HepG2 (cell line): ENCODE measurements at regions not wholly inside any gene's neighbourhood (a gene's known extent, or its start where the extent isn't known, plus 50 kb on each side); places are given as distances from the start of the nearest gene placed in this dataset.

Experiments used
- ATAC-seq: fragments of 200-7000 bp; cut with Tn5 transposase; 3 replicates; pipeline ENCODE4 v1.9.1; 2020; ENCODE audit warnings: mild to moderate bottlenecking, moderate library complexity
- BruUV-seq: library from RNA; stranded (reverse); fragments of 400-500 nt; replicated peaks from 2 replicates; lab custom pipeline; 2021; lab: Mats Ljungman, UMichigan
- CTCF ChIA-PET: fragments of 300-600 bp; formaldehyde crosslinking; extraction: SDS; loops from one replicate; lab custom pipeline; 2021; ENCODE audit warnings: low total read pairs, inconsistent platforms, low intra/inter-chr PET ratio; lab: Yijun Ruan, JAX
- POLR2A ChIA-PET: fragments of 350-600 bp; sonication (Branson Sonifier 250); formaldehyde crosslinking; loops from one replicate; lab custom pipeline; 2020; ENCODE audit warnings: antibody characterized with exemption, inconsistent platforms; lab: Yijun Ruan, JAX
- DNase-seq: peaks from one replicate; pipeline ENCODE4 v3.0.0-alpha.2; 2015; ENCODE audit warnings: low spot score
- FAIRE-seq: peaks from 3 replicates; lab custom pipeline; 2011; peaks lifted over from hg19 to GRCh38; lab: Jason Lieb, UNC
- H2AFZ ChIP-seq: one replicate; pipeline ENCODE4 v1.6.1; 2011; ENCODE audit warnings: low read length, inconsistent platforms
- H3K27ac ChIP-seq: fragments of 300-600 bp; 3 replicates; pipeline ENCODE4 v1.8.0; 2011; ENCODE audit warnings: mixed run types, mild to moderate bottlenecking, mixed read lengths, low read length, inconsistent platforms; ENCODE audit not compliant: insufficient read depth; ENCODE audit errors: extremely low read length
- H3K27me3 ChIP-seq, 2 experiments: fragments of 200-600 bp in 1 of 2; 2 replicates in 1 of 2; 3 replicates in 1 of 2; pipeline versions ENCODE4 v1.6.0 to v1.8.0; 2011; ENCODE audit warnings: low read length in 2 of 2, mild to moderate bottlenecking in 2 of 2, moderate library complexity in 2 of 2, inconsistent platforms in 1 of 2; ENCODE audit not compliant: insufficient read depth in 2 of 2, control insufficient read depth in 1 of 2
- H3K36me3 ChIP-seq, 2 experiments: fragments of 200-600 bp in 1 of 2; replicated peaks in 1 of 2; 2 replicates in 1 of 2; 3 replicates in 1 of 2; pipeline versions ENCODE4 v1.5.1 to v1.8.0; 2011; ENCODE audit warnings: low read length in 2 of 2, inconsistent platforms in 1 of 2; ENCODE audit not compliant: insufficient read depth in 2 of 2, control insufficient read depth in 1 of 2
- H3K4me1 ChIP-seq: 2 replicates; pipeline ENCODE4 v1.5.1; 2012; ENCODE audit warnings: low read length, inconsistent platforms; ENCODE audit not compliant: insufficient read depth
- H3K4me2 ChIP-seq: 2 replicates; pipeline ENCODE4 v1.6.0; 2011; ENCODE audit warnings: low read depth, low read length, inconsistent platforms
- H3K4me3 ChIP-seq, 3 experiments: fragments of 200-600 bp in 1 of 3; sonication (generic), shearing (Covaris generic) in 1 of 3; replicated peaks in 1 of 3; 2 replicates each; pipeline ENCODE4 v1.5.1; 2011 to 2016; ENCODE audit warnings: low read length in 3 of 3, inconsistent platforms in 2 of 3, low read depth in 2 of 3, mild to moderate bottlenecking in 2 of 3, control low read depth in 1 of 3, mixed read lengths in 1 of 3; ENCODE audit not compliant: insufficient read depth in 1 of 3
- H3K79me2 ChIP-seq: one replicate; pipeline ENCODE4 v1.6.1; 2011; ENCODE audit warnings: low read length, inconsistent platforms; ENCODE audit not compliant: insufficient read depth
- H3K9ac ChIP-seq: 2 replicates; pipeline ENCODE4 v1.6.0; 2011; ENCODE audit warnings: mild to moderate bottlenecking, low read depth, low read length, inconsistent platforms; ENCODE audit not compliant: insufficient read depth
- H3K9me3 ChIP-seq: 2 replicates; pipeline ENCODE4 v1.5.1; 2012; ENCODE audit warnings: mild to moderate bottlenecking, low read length
- H4K20me1 ChIP-seq: 2 replicates; pipeline ENCODE4 v1.6.0; 2011; ENCODE audit warnings: inconsistent platforms, mild to moderate bottlenecking, low read length, moderate library complexity; ENCODE audit not compliant: insufficient read depth
- BCL6 ChIP-seq: IDR thresholded peaks from 2 replicates; pipeline ENCODE4 v1.6.1; 2016; ENCODE audit warnings: missing genetic modification reagents, missing compliant biosample characterization
- FUBP1 ChIP-seq: sonication (generic); formaldehyde crosslinking; IDR thresholded peaks from 2 replicates; pipeline ENCODE4 v1.5.1; 2020; ENCODE audit warnings: missing genetic modification reagents, mild to moderate bottlenecking, borderline replicate concordance
- GTF2F1 ChIP-seq: fragments of 150-350 bp; IDR thresholded peaks from 2 replicates; pipeline ENCODE4 v1.6.1; 2014; ENCODE audit warnings: low read length
- MTF1 ChIP-seq: sonication (generic); formaldehyde crosslinking; IDR thresholded peaks from 2 replicates; pipeline ENCODE4 v1.5.0; 2020; ENCODE audit warnings: missing genetic modification reagents
- NONO ChIP-seq, 2 experiments: fragments of 450-650 bp in 1 of 2; sonication (generic) in 1 of 2; formaldehyde crosslinking in 1 of 2; IDR thresholded peaks in 1 of 2; conservative IDR thresholded peaks in 1 of 2; 2 replicates each; pipeline versions ENCODE4 v1.6.1 to v1.8.0; 2017 to 2022; ENCODE audit warnings: mild to moderate bottlenecking in 1 of 2, missing genetic modification reagents in 1 of 2, moderate library complexity in 1 of 2
- PHF8 ChIP-seq: sonication (generic); formaldehyde crosslinking; IDR thresholded peaks from 2 replicates; pipeline ENCODE4 v1.5.0; 2020; ENCODE audit warnings: missing genetic modification reagents
- RBFOX2 ChIP-seq: fragments of 200-400 bp; formaldehyde crosslinking; IDR thresholded peaks from 2 replicates; pipeline ENCODE4 v1.6.1; 2017; ENCODE audit warnings: low read depth, mild to moderate bottlenecking, low read length
- RBM39 ChIP-seq: fragments of 200-400 bp; formaldehyde crosslinking; IDR thresholded peaks from one replicate; pipeline ENCODE4 v1.6.1; 2018; ENCODE audit warnings: antibody characterized with exemption, mild to moderate bottlenecking, low read depth, low read length; ENCODE audit not compliant: poor library complexity, severe bottlenecking
- RFXANK ChIP-seq: IDR thresholded peaks from 2 replicates; pipeline ENCODE4 v1.6.1; 2016
- SRSF9 ChIP-seq: fragments of 200-400 bp; formaldehyde crosslinking; IDR thresholded peaks from 2 replicates; pipeline ENCODE4 v1.6.1; 2018; ENCODE audit warnings: borderline replicate concordance, mild to moderate bottlenecking, low read depth, low read length; ENCODE audit not compliant: insufficient read depth, poor library complexity, severe bottlenecking
- TBP ChIP-seq: sonication (generic); formaldehyde crosslinking; IDR thresholded peaks from 2 replicates; pipeline ENCODE4 v1.5.0; 2020; ENCODE audit warnings: missing genetic modification reagents
- ZNF280D ChIP-seq: sonication (generic); formaldehyde crosslinking; IDR thresholded peaks from 2 replicates; pipeline ENCODE4 v1.5.1; 2020; ENCODE audit warnings: mild to moderate bottlenecking, missing genetic modification reagents
- ZNF30 ChIP-seq: sonication (generic); formaldehyde crosslinking; IDR thresholded peaks from 2 replicates; pipeline ENCODE4 v1.5.0; 2020; ENCODE audit warnings: mild to moderate bottlenecking, missing genetic modification reagents
- ZNF337 ChIP-seq: sonication (generic); formaldehyde crosslinking; IDR thresholded peaks from 2 replicates; pipeline ENCODE4 v1.5.1; 2020; ENCODE audit warnings: missing genetic modification reagents, low read depth, mild to moderate bottlenecking, borderline replicate concordance
- ZNF451 ChIP-seq: sonication (generic); formaldehyde crosslinking; IDR thresholded peaks from 2 replicates; pipeline ENCODE4 v1.5.0; 2020; ENCODE audit warnings: mild to moderate bottlenecking, missing genetic modification reagents
- ZNF569 ChIP-seq: sonication (generic); formaldehyde crosslinking; IDR thresholded peaks from 2 replicates; pipeline ENCODE4 v1.5.0; 2020; ENCODE audit warnings: mild to moderate bottlenecking, missing genetic modification reagents, moderate library complexity, borderline replicate concordance
- ZNF766 ChIP-seq: sonication (generic); formaldehyde crosslinking; IDR thresholded peaks from 2 replicates; pipeline ENCODE4 v1.5.0; 2020; ENCODE audit warnings: missing genetic modification reagents, borderline replicate concordance
- WGBS: methylation state at CpG from one replicate; pipeline ENCODE4 v1.1.6; 2017; ENCODE audit warnings: low lambda C conversion rate; 5-methylcytosine and 5-hydroxymethylcytosine counted together
- in situ Hi-C: cut with HindIII; loops from 2 replicates; pipeline ENCODE4 v1.10.0; 2017; ENCODE audit warnings: low pct_unique_long_range_greater_than_20kb; ENCODE audit not compliant: extremely low pct_ligation_motif_present
- intact Hi-C: fragments of 100-400 bp; cut with micrococcal nuclease; formaldehyde crosslinking; loops from one replicate; pipeline ENCODE4 v1.10.0; 2022; ENCODE audit not compliant: unreplicated experiment

GRCh38 chr15:25565470-25566264 is 126.8 kb upstream of the UBE3A start:
- in situ Hi-C loops: no loop called here
- no peak for TF ChIP-seq RBM39
- no peak for TF ChIP-seq FUBP1 (CRISPR knock-in tag)
- no peak for TF ChIP-seq GTF2F1
- TF ChIP-seq ZNF30 (CRISPR knock-in tag): no peak
- no peak for TF ChIP-seq SRSF9
- no peak for TF ChIP-seq ZNF451 (CRISPR knock-in tag)
- no peak for TF ChIP-seq ZNF766 (CRISPR knock-in tag)
- no peak for TF ChIP-seq ZNF569
- TF ChIP-seq RFXANK: no peak
- TF ChIP-seq BCL6 (CRISPR knock-in tag): no peak
- TF ChIP-seq RBFOX2: no peak
- no peak for TF ChIP-seq ZNF280D
- TF ChIP-seq MTF1: no peak
- no peak for TF ChIP-seq TBP (CRISPR knock-in tag)
- no peak for TF ChIP-seq PHF8 (CRISPR knock-in tag)
- TF ChIP-seq NONO (IDR thresholded peaks at IDR 0.05): no peak
- no peak for TF ChIP-seq NONO (CRISPR knock-in tag; conservative IDR thresholded peaks at IDR 0.05)
- TF ChIP-seq ZNF337 (CRISPR knock-in tag): no peak
- no peaks in the 10 kb centered on the region for H3K4me1 ChIP-seq
- POLR2A ChIA-PET: no interaction called here
- H3K79me2 ChIP-seq: no peaks in the 10 kb centered on the region
- CTCF ChIA-PET: no interaction called here
- intact Hi-C loops: no loop called here
- no peaks in the 10 kb centered on the region for H4K20me1 ChIP-seq
- no peak for ATAC-seq
- 6% methylated on average over 10 of the region's 14 CpGs for WGBS
- H3K36me3 ChIP-seq: no peaks in the 10 kb centered on the region
- no peak for DNase-seq
- FAIRE-seq: no peak
- H3K4me3 ChIP-seq: no peak overlapping the region
- no peaks in the 10 kb centered on the region; a peak in 1 of 5 replicates for H3K27me3 ChIP-seq
- no TSS peak for BruUV-seq
- no peak overlapping the region for H2AFZ ChIP-seq
- no peak overlapping the region for H3K9ac ChIP-seq
- H3K4me2 ChIP-seq: no peak overlapping the region
- H3K9me3 ChIP-seq: peaks cover 28% of the 10 kb centered on the region; the same call in 1 of the 2 replicates
- no peak overlapping the region for H3K27ac ChIP-seq
